Liver (tissue), 3 donors: ENCODE measurements at regions not wholly inside any gene's neighbourhood (a gene's known extent, or its start where the extent isn't known, plus 50 kb on each side); places are given as distances from the start of the nearest gene placed in this dataset.

Experiments used
- ATF3 ChIP-seq: IDR thresholded peaks from 2 replicates; pipeline ENCODE4 v1.6.1; 2016; ENCODE audit warnings: antibody characterized with exemption
- CTCF ChIP-seq: fragments of 150-350 bp; IDR thresholded peaks from 2 replicates; pipeline ENCODE4 v1.5.1; 2017; ENCODE audit warnings: improper control_type of control experiment, low read depth, low read length; ENCODE audit not compliant: missing input control
- GABPA ChIP-seq, 2 donors: IDR thresholded peaks in 1 of 2; conservative IDR thresholded peaks in 1 of 2; 2 replicates each; pipeline ENCODE4 v1.6.1; 2016; ENCODE audit warnings: antibody characterized with exemption in 2 of 2, mild to moderate bottlenecking in 1 of 2, moderate library complexity in 1 of 2
- MAX ChIP-seq: IDR thresholded peaks from 2 replicates; pipeline ENCODE4 v1.6.1; 2016; ENCODE audit warnings: antibody characterized with exemption
- RAD21 ChIP-seq, 2 donors: IDR thresholded peaks; 2 replicates each; pipeline ENCODE4 v1.6.1; 2016; ENCODE audit warnings: antibody characterized with exemption in 2 of 2, mild to moderate bottlenecking in 2 of 2
- REST ChIP-seq: IDR thresholded peaks from 2 replicates; pipeline ENCODE4 v1.6.1; 2016; ENCODE audit warnings: antibody characterized with exemption, mild to moderate bottlenecking
- SP1 ChIP-seq: IDR thresholded peaks from 2 replicates; pipeline ENCODE4 v1.6.1; 2018; ENCODE audit warnings: antibody characterized with exemption, mild to moderate bottlenecking
- TAF1 ChIP-seq: conservative IDR thresholded peaks from 2 replicates; pipeline ENCODE4 v1.6.1; 2016; ENCODE audit warnings: antibody characterized with exemption, mild to moderate bottlenecking
- YY1 ChIP-seq: IDR thresholded peaks from 2 replicates; pipeline ENCODE4 v1.6.1; 2016; ENCODE audit warnings: antibody characterized with exemption, mild to moderate bottlenecking
- donor health status: healthy.
- donor health status: healthy.

- TF ChIP-seq CTCF = no peak
- TF ChIP-seq SP1 = no peak
- no peak for TF ChIP-seq YY1
- TF ChIP-seq MAX = no peak
- no peak for TF ChIP-seq ATF3
- TF ChIP-seq GABPA (IDR thresholded peaks at IDR 0.05 in 1 of 2, conservative IDR thresholded peaks at IDR 0.05 in 1 of 2) = no peak
- no peak for TF ChIP-seq REST
- TF ChIP-seq TAF1 = no peak
- TF ChIP-seq RAD21 (IDR thresholded peaks at IDR 0.05) = no peak
These were observed 288.9 kb upstream of the DPH6 start for GRCh38 chr15:35834866-35835265.
